ENCODE measurements at regions not wholly inside any gene's neighbourhood (a gene's known extent, or its start where the extent isn't known, plus 50 kb on each side); places are given as distances from the start of the nearest gene placed in this dataset.

DNA sequence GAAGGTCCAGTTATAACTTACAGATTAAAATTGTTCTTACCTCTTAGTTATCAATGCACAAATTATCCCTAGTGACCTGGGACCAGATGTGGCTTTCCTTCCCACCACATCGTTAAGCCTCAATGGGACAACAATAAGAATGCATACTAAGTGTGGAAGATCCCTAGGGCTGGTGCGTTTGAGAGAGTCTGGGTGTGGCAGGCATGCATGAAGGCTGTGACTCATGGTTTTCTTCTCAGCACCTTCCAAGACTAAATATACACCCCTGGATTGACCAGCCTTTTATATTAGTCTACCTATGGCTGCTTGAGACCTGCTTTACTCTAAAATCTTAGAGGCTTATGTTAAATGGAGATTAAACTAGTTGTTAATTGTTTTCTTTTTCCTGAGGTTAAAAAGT is 261.7 kb upstream of the SLC14A2 start:
- intact Hi-C loops (cut with micrococcal nuclease): loop anchor here (10.0 kb wide), 1 partner anchor 679 kb away; no protein-coding TSS in a partner anchor
- H3K4me3 ChIP-seq (ENCODE audit: control extremely low read depth in 1 of 5, extremely low read depth in 1 of 5, insufficient read depth in 1 of 5, low read depth in 2 of 5, low read length in 4 of 5): no peak overlapping the region
- no peaks in the 10 kb centered on the region for H3K9me3 ChIP-seq (ENCODE audit: control extremely low read depth in 1 of 3, control insufficient read depth in 2 of 3, insufficient read depth in 1 of 3, low read length in 2 of 3)
- H4K20me1 ChIP-seq (ENCODE audit: control insufficient read depth, insufficient read depth, low read length, poor library complexity, severe bottlenecking): no peaks in the 10 kb centered on the region
- no peak overlapping the region for H3K9ac ChIP-seq (ENCODE audit: low read length)
- Mint-ChIP-seq H3K27me3 (peaks cover 13% of the 10 kb centered on the region), H3K9me3 (ENCODE audit: insufficient read depth) (no peaks in the 10 kb centered on the region), H3K4me3 (no peak overlapping the region), H3K4me1 (no peaks in the 10 kb centered on the region), H3K27ac (no peak overlapping the region)
- H3K27ac ChIP-seq (ENCODE audit: low read length in 2 of 2): no peak overlapping the region
- no peak for DNase-seq
- no peak overlapping the region for H2AFZ ChIP-seq (ENCODE audit: insufficient read depth, low read depth, low read length, poor library complexity, severe bottlenecking)
- no peaks in the 10 kb centered on the region for H3K4me1 ChIP-seq (ENCODE audit: control insufficient read depth in 2 of 2, insufficient read depth in 2 of 2, low read length in 2 of 2)
- no peaks in the 10 kb centered on the region for H3K27me3 ChIP-seq (replicated peaks in 1 of 4; ENCODE audit: control extremely low read depth in 1 of 4, control insufficient read depth in 3 of 4, insufficient read depth in 4 of 4, low read length in 3 of 4)
- no peak overlapping the region for H3K4me2 ChIP-seq (replicated peaks; ENCODE audit: low read depth, low read length, poor library complexity, severe bottlenecking)
- no peak for ATAC-seq (ENCODE audit: low read depth)
- WGBS (ENCODE audit: insufficient coverage): no CpG with 5 or more reads among the region's 2 CpGs
- POLR2A ChIA-PET: no interaction called here
- TF ChIP-seq, protein P1, sequence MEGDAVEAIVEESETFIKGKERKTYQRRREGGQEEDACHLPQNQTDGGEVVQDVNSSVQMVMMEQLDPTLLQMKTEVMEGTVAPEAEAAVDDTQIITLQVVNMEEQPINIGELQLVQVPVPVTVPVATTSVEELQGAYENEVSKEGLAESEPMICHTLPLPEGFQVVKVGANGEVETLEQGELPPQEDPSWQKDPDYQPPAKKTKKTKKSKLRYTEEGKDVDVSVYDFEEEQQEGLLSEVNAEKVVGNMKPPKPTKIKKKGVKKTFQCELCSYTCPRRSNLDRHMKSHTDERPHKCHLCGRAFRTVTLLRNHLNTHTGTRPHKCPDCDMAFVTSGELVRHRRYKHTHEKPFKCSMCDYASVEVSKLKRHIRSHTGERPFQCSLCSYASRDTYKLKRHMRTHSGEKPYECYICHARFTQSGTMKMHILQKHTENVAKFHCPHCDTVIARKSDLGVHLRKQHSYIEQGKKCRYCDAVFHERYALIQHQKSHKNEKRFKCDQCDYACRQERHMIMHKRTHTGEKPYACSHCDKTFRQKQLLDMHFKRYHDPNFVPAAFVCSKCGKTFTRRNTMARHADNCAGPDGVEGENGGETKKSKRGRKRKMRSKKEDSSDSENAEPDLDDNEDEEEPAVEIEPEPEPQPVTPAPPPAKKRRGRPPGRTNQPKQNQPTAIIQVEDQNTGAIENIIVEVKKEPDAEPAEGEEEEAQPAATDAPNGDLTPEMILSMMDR (IDR thresholded peaks at IDR 0.05): no peak
- no peak for TF ChIP-seq EZH2 (IDR thresholded peaks at IDR 0.05; ENCODE audit: borderline replicate concordance, insufficient read depth, low read depth, low read length, poor library complexity, severe bottlenecking)
- H3K79me2 ChIP-seq (ENCODE audit: control insufficient read depth, insufficient read depth, low read length): no peaks in the 10 kb centered on the region
- H3K36me3 ChIP-seq (replicated peaks in 1 of 2; ENCODE audit: control extremely low read depth in 1 of 2, control insufficient read depth in 1 of 2, extremely low read depth in 1 of 2, insufficient read depth in 2 of 2, low read length in 1 of 2): no peaks in the 10 kb centered on the region
- CTCF ChIA-PET: no interaction called here

DNA sequence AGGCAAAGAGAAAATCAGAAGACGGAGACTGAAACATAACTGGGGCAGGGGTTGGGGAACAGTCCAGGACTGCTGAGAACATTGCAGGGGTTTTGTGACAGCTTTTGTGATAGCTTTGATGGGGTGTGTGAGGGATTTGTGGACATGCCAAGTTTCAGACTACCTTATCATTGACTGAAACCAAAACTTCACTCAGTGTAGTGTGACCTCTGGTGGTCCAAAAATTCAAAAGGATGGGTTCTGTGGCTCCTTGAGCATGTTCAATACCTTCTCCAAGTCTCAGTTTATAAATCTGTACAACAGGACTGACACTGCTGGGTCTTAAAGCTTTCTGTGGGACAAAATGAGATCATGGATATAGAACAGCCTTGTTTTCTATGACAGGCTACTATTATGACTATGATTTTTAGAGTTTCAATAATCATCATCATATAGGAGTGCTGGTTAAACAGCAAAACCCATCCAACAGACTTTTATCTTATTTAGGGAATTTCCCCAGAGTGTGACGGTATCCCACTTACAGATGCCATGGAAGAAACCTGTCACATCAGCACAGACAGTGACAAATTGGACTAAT is 259.2 kb upstream of the SLC14A2 start:
- POLR2A ChIA-PET: no interaction called here
- intact Hi-C loops (cut with micrococcal nuclease): loop anchor here (10.0 kb wide), 1 partner anchor 681 kb away; no protein-coding TSS in a partner anchor

More for the DNA sequence above, 259.2 kb upstream of the SLC14A2 start:
- no peak overlapping the region for H3K4me3 Mint-ChIP-seq
- DNase-seq (peak; percentile 13), ATAC-seq (ENCODE audit: low read depth) (no peak)
- no peaks in the 10 kb centered on the region for H3K9me3 ChIP-seq (ENCODE audit: control extremely low read depth in 1 of 3, control insufficient read depth in 2 of 3, insufficient read depth in 1 of 3, low read length in 2 of 3)
- H3K9me3 Mint-ChIP-seq (ENCODE audit: insufficient read depth): no peaks in the 10 kb centered on the region
- H3K27me3 ChIP-seq (replicated peaks in 1 of 4; ENCODE audit: control extremely low read depth in 1 of 4, control insufficient read depth in 3 of 4, insufficient read depth in 4 of 4, low read length in 3 of 4): peaks cover 0 to 1% (median 0%) of the 10 kb centered on the region in 4 experiments
- no peak overlapping the region for H3K27ac Mint-ChIP-seq
- no peak overlapping the region for H3K4me3 ChIP-seq (ENCODE audit: control extremely low read depth in 1 of 5, extremely low read depth in 1 of 5, insufficient read depth in 1 of 5, low read depth in 2 of 5, low read length in 4 of 5)
- peaks cover 13% of the 10 kb centered on the region for H3K27me3 Mint-ChIP-seq
- no peaks in the 10 kb centered on the region for H3K79me2 ChIP-seq (ENCODE audit: control insufficient read depth, insufficient read depth, low read length)
- H3K4me2 ChIP-seq (replicated peaks; ENCODE audit: low read depth, low read length, poor library complexity, severe bottlenecking): no peak overlapping the region
- H3K4me1 Mint-ChIP-seq: no peaks in the 10 kb centered on the region
- H3K36me3 ChIP-seq (replicated peaks in 1 of 2; ENCODE audit: control extremely low read depth in 1 of 2, control insufficient read depth in 1 of 2, extremely low read depth in 1 of 2, insufficient read depth in 2 of 2, low read length in 1 of 2): no peaks in the 10 kb centered on the region
- TF ChIP-seq, protein P1 (IDR thresholded peaks at IDR 0.05): no peak
- TF ChIP-seq EZH2 (IDR thresholded peaks at IDR 0.05; ENCODE audit: borderline replicate concordance, insufficient read depth, low read depth, low read length, poor library complexity, severe bottlenecking): no peak
- H3K9ac ChIP-seq (ENCODE audit: low read length): no peak overlapping the region
- no peaks in the 10 kb centered on the region for H4K20me1 ChIP-seq (ENCODE audit: control insufficient read depth, insufficient read depth, low read length, poor library complexity, severe bottlenecking)
- no peak overlapping the region for H3K27ac ChIP-seq (ENCODE audit: low read length in 2 of 2)
- H2AFZ ChIP-seq (ENCODE audit: insufficient read depth, low read depth, low read length, poor library complexity, severe bottlenecking): no peak overlapping the region
- CTCF ChIA-PET: interaction anchor here (0.8 to 1.3 kb wide), 5 partner anchors 9 to 1735 kb away, joined by 3 to 4 read pairs (median 3); no protein-coding TSS in a partner anchor
- H3K4me1 ChIP-seq (ENCODE audit: control insufficient read depth in 2 of 2, insufficient read depth in 2 of 2, low read length in 2 of 2): no peaks in the 10 kb centered on the region
- 84% methylated on average over 2 of the region's 2 CpGs for WGBS (ENCODE audit: insufficient coverage)
